ENCODE measurements at regions not wholly inside any gene's neighbourhood (a gene's known extent, or its start where the extent isn't known, plus 50 kb on each side); places are given as distances from the start of the nearest gene placed in this dataset.
"Not testable (repeated sequence)": the region's sequence is repeated elsewhere in the genome, so short reads cannot be mapped to it uniquely, and the experiment has no call there.

DNA sequence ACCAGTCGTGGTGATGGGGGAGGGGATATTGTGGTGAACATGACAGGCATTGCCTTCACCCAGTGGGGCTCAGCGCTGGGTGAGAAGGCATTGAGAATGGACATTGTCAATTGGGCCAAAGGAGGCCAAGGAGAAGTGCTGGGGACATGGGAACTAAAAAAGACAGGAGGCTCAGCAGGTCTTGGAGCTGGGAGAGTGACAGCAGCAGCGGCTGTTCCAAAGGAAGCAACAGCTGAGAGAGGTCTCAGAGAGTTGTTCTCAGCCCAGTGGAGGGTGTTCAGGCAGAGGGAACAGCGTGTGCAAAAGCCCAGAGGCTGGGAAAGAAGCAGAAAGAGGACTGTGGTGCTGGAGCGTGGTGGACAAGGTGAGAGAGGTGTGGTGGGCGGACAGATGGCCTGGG lies 56.6 kb upstream of the ASNS start:
- not testable (repeated sequence) for H3K4me1 Mint-ChIP-seq; H3K27ac Mint-ChIP-seq; H3K9me3 Mint-ChIP-seq; H3K36me3 Mint-ChIP-seq (ENCODE audit: low read depth)
- Mint-ChIP-seq H3K4me3 (peak overlapping the region; percentile 70 to 83 (median 78)), H3K27me3 (ENCODE audit: low read depth) (peaks cover 24% of the 10 kb centered on the region)

DNA sequence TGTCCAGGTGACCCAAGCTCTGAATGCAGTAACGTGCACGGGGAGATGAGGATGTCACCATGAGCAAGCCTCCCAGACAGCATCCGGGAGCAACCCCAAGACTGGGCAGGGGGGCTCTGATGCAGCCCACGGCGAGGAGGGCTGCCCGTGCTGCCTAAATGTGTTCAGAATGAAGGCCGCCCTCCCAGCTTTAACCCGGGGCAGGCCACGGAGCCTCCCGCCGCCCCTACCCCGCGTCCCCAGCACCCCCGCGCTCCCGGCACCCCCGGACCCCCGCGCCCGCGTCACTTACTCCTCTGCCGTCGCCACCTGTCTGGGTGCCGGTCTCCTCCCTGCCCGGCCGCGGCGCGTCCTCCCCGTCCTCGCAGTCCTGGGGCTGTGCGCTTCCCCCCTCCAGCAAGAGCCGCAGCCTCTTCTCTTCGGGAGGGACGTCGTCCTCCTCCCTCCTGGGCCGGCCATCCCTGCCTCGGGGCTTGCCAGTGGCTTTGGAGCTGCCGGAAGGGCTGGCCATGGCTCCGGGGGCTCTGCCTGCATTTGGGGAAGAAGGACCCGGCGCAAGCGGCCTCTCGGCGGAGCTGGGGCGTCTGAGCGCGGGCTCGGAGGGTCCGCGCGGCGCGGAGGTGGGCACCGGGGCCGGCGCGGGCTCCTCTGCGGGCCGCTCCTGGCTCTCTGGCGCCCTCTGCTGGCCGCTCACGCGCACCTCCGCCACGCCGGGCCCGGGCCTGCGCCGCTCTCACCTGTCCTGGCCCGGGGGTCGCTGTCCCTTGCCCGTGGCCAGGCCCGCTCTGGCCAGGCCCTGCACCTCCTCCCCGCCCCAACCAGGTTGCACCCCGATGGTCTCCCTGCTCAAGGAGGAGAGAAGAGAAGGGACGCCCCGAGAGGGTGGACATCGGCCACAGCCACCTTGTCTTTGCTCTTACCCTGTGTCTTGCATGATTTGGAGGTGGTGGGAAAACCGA lies 55.9 kb upstream of the ASNS start:
- H3K4me1 Mint-ChIP-seq; H3K9me3 Mint-ChIP-seq; H3K36me3 Mint-ChIP-seq (ENCODE audit: low read depth); H3K27ac Mint-ChIP-seq: not testable (repeated sequence)
- TF ChIP-seq, protein P1, sequence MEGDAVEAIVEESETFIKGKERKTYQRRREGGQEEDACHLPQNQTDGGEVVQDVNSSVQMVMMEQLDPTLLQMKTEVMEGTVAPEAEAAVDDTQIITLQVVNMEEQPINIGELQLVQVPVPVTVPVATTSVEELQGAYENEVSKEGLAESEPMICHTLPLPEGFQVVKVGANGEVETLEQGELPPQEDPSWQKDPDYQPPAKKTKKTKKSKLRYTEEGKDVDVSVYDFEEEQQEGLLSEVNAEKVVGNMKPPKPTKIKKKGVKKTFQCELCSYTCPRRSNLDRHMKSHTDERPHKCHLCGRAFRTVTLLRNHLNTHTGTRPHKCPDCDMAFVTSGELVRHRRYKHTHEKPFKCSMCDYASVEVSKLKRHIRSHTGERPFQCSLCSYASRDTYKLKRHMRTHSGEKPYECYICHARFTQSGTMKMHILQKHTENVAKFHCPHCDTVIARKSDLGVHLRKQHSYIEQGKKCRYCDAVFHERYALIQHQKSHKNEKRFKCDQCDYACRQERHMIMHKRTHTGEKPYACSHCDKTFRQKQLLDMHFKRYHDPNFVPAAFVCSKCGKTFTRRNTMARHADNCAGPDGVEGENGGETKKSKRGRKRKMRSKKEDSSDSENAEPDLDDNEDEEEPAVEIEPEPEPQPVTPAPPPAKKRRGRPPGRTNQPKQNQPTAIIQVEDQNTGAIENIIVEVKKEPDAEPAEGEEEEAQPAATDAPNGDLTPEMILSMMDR (IDR thresholded peaks at IDR 0.05; ENCODE audit: unreplicated experiment in 3 of 3) = peak; percentile 84 to 90 (median 86)
- peak overlapping the region; percentile 78 to 83 (median 81) for H3K4me3 Mint-ChIP-seq
- peaks cover 24% of the 10 kb centered on the region for H3K27me3 Mint-ChIP-seq (ENCODE audit: low read depth)

All from nephron (organoid).